ENCODE measurements at regions not wholly inside any gene's neighbourhood (a gene's known extent, or its start where the extent isn't known, plus 50 kb on each side); places are given as distances from the start of the nearest gene placed in this dataset.

- DNase-seq = no peak
Measured at GRCh38 chr1:112267206-112267605, 128.8 kb upstream of the CTTNBP2NL start.

GRCh38 chr1:112267929-112268328, 128.1 kb upstream of the CTTNBP2NL start:
- DNase-seq = no peak

DNA sequence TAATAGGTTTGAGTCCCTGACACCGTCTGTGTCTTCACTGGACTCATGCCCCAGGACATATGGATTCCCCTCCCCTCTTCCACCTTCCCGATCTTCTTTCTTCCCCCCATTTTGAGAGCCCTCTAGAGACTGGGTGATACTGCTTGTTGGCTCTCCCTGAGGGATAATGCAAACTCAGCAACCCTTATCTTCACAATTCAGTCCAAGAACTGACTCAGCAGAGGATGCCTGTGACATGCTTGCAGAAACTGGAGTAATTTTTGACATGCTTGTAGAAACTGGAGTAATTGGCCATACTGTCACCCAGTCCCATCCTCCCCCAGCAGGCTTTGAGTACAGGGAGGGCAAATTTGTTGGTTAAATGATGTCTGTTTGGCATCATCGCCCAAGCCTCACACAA, 127.6 kb upstream of the CTTNBP2NL start:
- DNase-seq = no peak

GRCh38 chr1:112271270-112271669, 124.7 kb upstream of the CTTNBP2NL start:
- no peak for DNase-seq

DNA sequence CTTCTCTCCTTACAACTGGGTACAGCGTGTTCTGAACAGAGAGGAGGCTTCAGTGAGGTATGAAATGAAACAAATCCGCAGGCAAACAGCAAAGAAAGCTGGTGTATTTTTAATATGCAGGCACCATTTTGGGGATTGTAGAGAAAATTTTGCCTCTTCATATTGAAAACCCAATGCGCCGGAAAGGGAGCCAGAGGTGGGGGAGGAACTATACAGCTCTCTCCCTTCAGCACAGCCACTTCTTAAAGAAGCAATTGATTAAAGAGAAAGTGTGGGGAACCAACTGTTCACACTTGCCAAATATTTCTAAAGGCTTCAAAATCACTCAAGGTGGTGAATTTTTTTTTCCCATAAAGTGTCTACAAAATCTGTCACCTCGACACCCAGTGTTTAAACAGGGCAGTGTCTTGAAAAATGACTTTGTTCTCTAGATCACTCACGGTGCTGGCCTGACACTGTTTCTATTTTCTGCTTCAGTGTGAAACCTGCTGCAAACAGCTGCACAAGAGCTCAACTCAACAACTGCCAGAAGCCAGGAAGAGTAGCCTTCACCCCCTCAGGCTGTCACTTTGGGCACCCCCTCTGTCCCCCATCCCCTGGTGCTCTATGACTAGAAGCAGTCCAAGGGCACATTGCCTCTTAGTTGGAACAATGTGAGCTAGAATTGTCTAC, 123.8 kb upstream of the CTTNBP2NL start:
- no peak for DNase-seq

DNA sequence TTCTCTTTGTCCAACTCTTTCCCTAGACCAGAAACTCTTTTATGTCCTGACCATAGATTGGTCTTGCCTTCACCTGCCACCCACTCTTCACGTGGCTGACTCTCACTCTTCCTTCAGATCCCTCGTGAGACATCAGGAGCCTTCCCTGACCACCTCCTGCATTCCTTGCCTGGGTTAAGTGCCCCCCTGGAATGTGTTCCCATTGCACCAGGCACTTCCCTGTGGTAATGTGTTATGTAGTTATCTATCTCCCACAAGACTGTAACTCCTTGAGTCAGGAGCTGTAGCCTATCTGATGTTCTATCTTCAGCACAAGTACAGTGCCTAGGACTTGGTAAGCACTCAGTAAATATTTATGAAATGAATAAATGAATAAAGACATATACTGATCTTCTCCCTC, 111.2 kb upstream of the CTTNBP2NL start:
- no peak for DNase-seq

DNA sequence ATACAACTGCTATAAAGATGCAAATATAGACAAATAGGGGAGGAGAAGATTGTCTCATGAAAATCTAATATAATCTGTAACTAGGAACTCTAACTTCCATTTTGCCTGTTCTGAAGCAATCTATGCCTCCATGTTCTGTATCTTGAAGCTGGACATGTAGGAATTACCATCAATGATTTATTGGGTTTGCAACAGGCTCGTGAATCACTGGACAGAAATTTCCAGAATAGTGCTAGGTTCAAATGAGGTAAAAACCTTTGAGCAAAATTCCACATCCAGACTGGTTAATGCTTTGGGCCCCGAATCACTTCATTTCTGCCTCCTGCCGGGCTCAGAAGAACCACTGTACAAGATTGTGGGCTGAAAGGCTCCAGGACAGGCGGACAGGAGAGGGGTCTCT, 110.7 kb upstream of the CTTNBP2NL start:
- no peak for DNase-seq

DNA sequence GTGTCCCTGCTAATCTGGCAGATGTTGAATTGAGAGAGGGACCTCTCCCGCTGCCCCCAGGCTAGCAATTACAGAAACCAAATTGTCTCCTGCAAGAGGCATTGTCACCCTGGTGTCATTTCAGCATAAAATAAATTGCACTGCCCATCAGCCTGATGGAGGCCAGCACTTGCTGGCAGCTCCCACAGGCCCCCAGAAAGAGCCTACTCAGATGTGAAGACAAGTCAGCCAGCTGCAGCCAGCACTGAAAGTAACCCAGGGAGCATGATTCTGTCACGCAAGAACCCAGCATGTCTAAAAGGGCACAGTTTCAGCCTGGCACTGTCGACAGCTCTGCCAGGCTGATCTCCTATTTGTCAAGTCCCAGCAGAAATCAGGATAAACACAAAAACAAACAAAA, 110.3 kb upstream of the CTTNBP2NL start:
- no peak for DNase-seq

DNA sequence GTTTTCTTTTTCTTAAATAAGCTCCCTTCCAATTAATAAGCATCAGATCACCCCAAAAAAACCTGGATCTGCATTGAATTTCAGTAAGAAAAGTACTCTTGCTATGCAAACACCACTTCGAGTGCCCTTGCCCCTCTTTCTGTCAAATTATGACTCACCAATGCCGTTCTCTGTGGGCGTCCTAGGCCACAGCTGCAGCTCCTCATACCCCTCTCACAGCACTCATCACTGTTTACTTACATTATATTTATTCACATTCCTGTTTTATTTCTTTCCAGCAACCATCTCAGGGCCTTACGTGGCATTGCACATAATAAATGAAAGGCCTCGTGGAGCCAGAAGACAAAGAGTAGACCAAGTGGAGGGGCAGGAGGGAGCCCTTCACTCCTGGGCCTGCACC, 99.1 kb upstream of the CTTNBP2NL start:
- DNase-seq = no peak

DNA sequence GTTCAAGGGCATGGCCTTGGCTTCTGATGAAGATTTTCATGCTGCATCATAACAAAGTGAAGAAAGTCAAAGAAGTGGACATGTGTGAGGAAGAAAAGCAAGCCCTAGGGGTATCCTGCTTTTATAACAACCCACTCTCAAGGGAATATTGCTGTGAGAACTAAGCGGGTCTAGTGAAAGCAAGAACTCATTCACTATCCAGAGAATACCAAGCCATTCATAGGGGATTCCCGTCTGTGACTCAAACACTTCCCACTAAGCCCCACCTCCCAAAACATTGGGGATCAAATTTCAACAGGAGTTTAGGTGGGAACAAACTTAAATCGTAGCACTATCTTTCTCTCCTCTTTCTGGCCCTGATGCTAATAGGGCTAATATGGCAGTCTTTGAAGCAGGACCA, 98.5 kb upstream of the CTTNBP2NL start:
- DNase-seq = no peak

DNA sequence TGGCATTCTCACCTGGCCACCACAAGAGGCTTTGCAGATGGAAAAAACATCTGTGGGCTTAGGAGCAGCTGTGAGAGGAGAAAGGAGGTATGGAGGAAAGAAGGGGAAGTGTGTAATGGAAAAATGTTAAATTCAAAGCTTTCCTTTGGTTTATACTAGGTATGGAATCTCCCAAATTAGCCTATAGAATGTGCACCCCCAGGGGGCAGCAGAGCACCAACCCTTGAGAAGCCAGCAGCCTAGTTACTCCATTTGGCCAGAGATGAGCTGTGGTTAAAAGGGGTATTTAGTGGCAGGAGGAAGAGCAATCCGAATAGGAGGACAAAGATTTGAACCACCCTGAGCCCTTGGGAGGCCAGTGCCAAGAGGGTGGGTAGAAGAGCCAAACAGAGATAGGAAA, 97.5 kb upstream of the CTTNBP2NL start:
- DNase-seq = peak; percentile 47

DNA sequence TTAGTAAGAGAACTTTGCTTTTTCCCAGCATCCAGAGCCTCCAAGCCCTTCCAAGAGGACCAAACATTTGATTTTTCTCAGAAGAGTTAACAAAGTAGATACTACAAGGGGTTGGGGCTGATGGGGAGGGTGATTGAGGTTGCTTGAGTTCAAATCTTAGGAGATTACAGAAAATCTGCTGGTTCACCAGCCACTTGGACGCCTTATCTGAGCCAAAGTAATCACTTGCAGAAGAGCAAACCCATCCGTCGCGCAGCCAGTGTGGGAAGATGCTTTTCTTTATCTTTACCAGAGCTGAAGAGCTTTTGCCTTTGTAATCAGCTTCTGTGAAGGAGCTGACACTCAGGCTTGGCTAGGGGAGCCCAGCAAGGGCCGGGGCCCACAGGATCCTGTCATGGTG, 91.9 kb upstream of the CTTNBP2NL start:
- no peak for DNase-seq

DNA sequence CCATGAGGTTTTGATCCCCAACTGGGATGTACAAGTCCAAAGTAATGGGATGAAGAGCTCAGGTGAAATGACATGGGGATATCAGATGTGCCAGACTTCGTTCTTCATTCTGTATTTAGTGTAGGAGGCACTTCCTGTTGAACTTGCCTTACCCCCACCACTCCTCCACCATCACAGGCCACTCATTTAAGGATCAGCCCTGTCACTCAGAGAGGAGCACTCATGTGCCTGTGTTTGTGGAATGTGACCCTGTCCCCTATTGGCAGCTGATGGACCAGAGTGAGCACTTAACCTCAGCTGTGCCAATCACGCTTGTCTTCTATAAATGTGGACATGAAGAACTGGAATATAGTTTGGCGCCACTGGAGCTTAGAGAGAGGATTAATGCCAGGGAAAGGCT, 91.4 kb upstream of the CTTNBP2NL start:
- DNase-seq = no peak

DNA sequence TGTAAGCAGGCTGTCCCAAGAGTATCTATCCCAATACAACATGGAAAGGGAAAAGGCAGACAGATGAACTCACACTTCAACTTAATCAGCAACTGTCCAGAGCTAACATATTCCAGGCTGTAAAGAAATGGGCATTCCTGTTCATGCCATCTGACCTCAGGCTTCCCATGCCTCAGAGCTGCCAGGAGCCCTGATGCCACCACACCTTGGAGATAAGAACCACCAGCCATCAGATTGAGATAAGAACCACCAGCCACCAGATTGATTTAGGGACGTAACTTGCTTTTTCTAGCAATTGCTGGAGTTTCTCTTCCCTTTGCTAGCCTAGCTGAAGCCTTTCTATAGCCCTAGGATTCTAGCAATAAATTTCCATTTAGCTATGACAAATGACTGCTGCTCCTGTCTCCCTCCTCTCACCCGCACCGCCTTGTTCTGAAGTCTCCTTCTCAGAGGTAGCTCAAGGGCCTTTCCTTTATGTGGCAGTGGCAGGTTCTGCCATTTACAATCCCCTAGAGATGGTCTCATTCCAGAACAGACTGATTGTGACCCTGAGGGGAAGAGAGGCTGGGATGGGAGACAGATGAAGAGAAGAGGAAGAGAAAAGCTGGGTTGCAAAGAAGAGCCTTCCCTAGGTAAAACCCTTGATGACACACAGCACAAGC, 88.0 kb upstream of the CTTNBP2NL start:
- no peak for DNase-seq

- no peak for DNase-seq
Measured at GRCh38 chr1:112308716-112309115, 87.3 kb upstream of the CTTNBP2NL start.

DNA sequence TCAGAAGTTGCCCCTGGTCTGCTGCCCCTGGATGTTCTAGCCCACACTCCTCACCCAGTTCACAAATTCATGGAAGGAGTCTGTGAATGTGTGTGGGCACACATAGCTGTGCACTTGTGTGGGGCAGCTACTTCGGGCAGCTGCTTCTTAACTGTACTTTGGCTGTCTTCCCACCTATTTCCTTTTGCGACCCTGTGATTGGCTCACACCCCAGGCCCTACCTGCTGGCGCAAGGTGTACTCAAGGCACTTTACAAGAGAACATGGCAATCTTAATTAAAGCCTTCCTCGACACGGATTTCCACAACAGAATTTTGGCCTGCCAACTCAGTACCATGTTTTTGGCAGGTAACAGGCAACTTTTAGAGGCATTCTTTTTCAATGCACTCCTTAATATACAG, 86.5 kb upstream of the CTTNBP2NL start:
- DNase-seq = no peak

GRCh38 chr1:112312315-112312714, 83.7 kb upstream of the CTTNBP2NL start:
- no peak for DNase-seq

- no peak for DNase-seq
Measured at GRCh38 chr1:112312879-112313278, 83.1 kb upstream of the CTTNBP2NL start.

DNA sequence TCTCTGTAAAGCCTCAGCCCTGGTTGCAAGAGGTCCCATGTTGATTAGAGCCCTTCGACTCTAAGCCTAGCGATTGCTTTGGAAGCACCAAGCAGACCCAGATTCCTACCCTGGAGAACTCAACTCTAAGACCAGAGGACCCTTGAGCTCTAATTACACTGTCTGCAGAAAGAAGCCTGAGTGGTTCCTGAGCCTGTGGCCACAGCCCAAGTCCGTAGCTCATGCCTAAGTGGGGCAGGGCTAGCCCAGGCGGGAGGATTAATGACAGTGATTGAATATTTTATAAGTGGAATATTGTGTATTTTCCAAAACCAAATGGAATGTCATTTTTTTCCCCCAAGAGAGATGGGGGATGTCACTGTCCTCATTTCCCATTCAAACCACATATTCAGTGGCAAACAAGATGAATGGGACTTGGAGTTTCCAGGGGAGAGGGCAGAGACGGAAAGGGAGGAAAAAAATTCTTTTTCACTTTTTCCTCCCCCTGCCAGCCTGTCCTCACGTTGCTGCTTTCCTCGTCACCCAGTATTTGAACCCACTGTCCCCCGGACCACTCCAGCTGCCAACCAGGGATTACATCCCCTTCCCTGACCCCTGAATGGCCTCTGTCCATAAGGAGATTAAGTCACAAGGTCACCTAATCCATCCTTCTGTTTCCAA, 79.6 kb upstream of the CTTNBP2NL start:
- no peak for DNase-seq

DNA sequence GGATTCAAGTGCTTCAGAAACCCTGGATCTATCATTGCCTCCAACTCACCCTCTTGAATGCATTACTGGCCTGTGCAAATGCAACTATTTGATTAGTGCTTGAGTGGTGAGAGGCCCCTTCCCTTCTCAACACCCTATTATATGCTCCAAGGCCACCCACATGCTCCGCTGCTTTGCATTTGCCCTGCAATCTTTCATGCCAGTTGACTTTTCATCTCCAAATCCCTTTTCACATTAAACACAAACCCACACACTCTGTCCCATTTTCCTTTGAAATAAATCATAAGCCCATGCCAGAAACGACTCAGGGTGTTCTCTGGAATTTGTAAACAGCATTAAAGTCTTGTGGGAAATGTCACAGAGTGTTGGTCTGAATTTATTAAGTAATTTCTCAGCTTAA, 78.9 kb upstream of the CTTNBP2NL start:
- DNase-seq = no peak

GRCh38 chr1:112317611-112318062, 78.4 kb upstream of the CTTNBP2NL start:
- no peak for DNase-seq

- no peak for DNase-seq
Measured at GRCh38 chr1:112318263-112318662, 77.8 kb upstream of the CTTNBP2NL start.

GRCh38 chr1:112318698-112319370, 77.2 kb upstream of the CTTNBP2NL start:
- no peak for DNase-seq
